Heart left ventricle (tissue), 16 donors: ENCODE measurements at regions not wholly inside any gene's neighbourhood (a gene's known extent, or its start where the extent isn't known, plus 50 kb on each side); places are given as distances from the start of the nearest gene placed in this dataset.

ENCODE experiments used
- ATAC-seq, 4 donors: fragments of 200-7000 bp; cut with Tn5 transposase; one replicate each; pipeline ENCODE4 v1.9.1; 2020 to 2022; ENCODE audit warnings: moderate library complexity in 4 of 4, mild to moderate bottlenecking in 3 of 4, moderate number of reproducible peaks in 1 of 4
- DNase-seq, 5 donors: peaks; one replicate each; pipeline ENCODE4 v3.0.0-alpha.2; 2020
- H3K27ac ChIP-seq, 12 donors: fragments of 200-600 bp; sonication (generic) in 4 of 12; one replicate each; pipeline versions ENCODE4 v1.5.0 to v1.8.0; 2016 to 2022; ENCODE audit warnings: mild to moderate bottlenecking in 2 of 12
- H3K27me3 ChIP-seq, 9 donors: fragments of 200-600 bp; sonication (generic) in 2 of 9; one replicate each; pipeline versions ENCODE4 v1.5.1 to v1.8.0; 2016 to 2022; ENCODE audit warnings: mild to moderate bottlenecking in 3 of 9
- H3K36me3 ChIP-seq, 9 donors: fragments of 200-600 bp; sonication (generic) in 2 of 9; one replicate each; pipeline versions ENCODE4 v1.5.0 to v1.8.0; 2018 to 2022; ENCODE audit warnings: mild to moderate bottlenecking in 2 of 9
- H3K4me1 ChIP-seq, 12 donors: fragments of 200-600 bp; sonication (generic) in 4 of 12; one replicate each; pipeline versions ENCODE4 v1.5.0 to v1.8.0; 2016 to 2022; ENCODE audit warnings: mild to moderate bottlenecking in 3 of 12
- H3K4me3 ChIP-seq, 12 donors: fragments of 200-600 bp; sonication (generic) in 4 of 12; one replicate each; pipeline versions ENCODE4 v1.5.0 to v1.8.0; 2017 to 2022; ENCODE audit warnings: mild to moderate bottlenecking in 9 of 12, moderate library complexity in 4 of 12
- H3K9me3 ChIP-seq, 12 donors: fragments of 200-600 bp; sonication (generic) in 4 of 12; one replicate each; pipeline versions ENCODE4 v1.5.0 to v1.8.0; 2016 to 2022; ENCODE audit warnings: mild to moderate bottlenecking in 1 of 12
- POLR2A ChIP-seq, 2 donors: fragments of 450-650 bp; IDR thresholded peaks; one replicate each; pipeline ENCODE4 v1.6.1; 2017; ENCODE audit warnings: antibody characterized with exemption in 2 of 2, mild to moderate bottlenecking in 2 of 2, moderate library complexity in 2 of 2
- WGBS, 4 donors: extraction: QIAGEN DNeasy Blood & Tissue Kit in 2 of 4; methylation state at CpG; one replicate each; pipeline versions ENCODE4 v1.1.5 to v1.1.7; 2013 to 2018; 5-methylcytosine and 5-hydroxymethylcytosine counted together
- intact Hi-C, 10 donors: fragments of 100-400 bp; cut with DNase I; formaldehyde crosslinking; loops; one replicate each; pipeline versions ENCODE4 v1.11.1 to v1.14.2; 2022
- TF ChIP-seq, protein P1 (sequence below), 12 donors: fragments of 200-600 bp; sonication (generic) in 4 of 12; IDR thresholded peaks; one replicate each; pipeline versions ENCODE4 v1.5.0 to v1.8.0; 2018 to 2022; ENCODE audit warnings: antibody characterized with exemption in 12 of 12, mild to moderate bottlenecking in 5 of 12
- donor health status: ischemic (EF 13 %, LVEDD 7.1; RV severe dilation, severe dysfunction).
- donor health status: healthy with polysubstance abuse.
- donor health status: DM: no; HTN: yes; CAD: no.
- donor health status: DM: no; HTN: no; CAD: no.
- donor health status: ischemic (EF 25% LVEDD 6.9; RV normal size, moderate dysfunction).
- donor health status: ischemic (EF 25% LVEDD 5.7; RV mildly dilated, moderate dysfunction).
- donor health status: healthy.
- donor health status: DM: yes; HTN: yes; CAD: no.
- donor health status: ischemic (EF 35%, LVEDD 5.7; RV mildly dilated, moderate dysfunction).
- donor health status: nonischemic (EF 11% LVEDD 7.7; RV severe dilation, severe dysfunction).
- donor health status: DM: yes; HTN: yes; CAD: no.
- donor health status: PGD.
- donor health status: ischemic (EF 29% LVEDD 5.4; RV normal size, mild dysfunction).
- donor health status: nonischemic (EF 23%, LVEDD 6.1; RV moderate dilation, normal function).

DNA sequence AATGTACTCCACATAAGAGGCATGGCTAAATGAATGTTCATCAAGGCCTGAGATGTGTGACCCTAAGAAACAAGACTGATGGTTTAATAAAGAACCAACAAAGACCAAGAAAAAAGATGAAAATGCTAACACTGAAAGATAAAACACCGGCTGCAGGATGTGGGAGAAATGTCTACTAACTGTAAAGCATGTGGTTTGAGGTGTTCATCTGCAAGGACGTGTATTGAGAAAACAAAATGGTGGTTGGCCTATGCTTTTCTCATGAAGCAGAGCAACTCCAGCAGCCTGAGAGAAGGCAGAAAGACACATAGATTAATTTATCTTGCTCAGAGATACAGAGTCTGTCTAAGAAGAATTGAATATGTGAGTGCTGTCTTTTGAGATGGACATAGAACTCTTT is 109.3 kb downstream of the KDR start:
- no peaks in the 10 kb centered on the region for H3K9me3 ChIP-seq
- TF ChIP-seq, protein P1, sequence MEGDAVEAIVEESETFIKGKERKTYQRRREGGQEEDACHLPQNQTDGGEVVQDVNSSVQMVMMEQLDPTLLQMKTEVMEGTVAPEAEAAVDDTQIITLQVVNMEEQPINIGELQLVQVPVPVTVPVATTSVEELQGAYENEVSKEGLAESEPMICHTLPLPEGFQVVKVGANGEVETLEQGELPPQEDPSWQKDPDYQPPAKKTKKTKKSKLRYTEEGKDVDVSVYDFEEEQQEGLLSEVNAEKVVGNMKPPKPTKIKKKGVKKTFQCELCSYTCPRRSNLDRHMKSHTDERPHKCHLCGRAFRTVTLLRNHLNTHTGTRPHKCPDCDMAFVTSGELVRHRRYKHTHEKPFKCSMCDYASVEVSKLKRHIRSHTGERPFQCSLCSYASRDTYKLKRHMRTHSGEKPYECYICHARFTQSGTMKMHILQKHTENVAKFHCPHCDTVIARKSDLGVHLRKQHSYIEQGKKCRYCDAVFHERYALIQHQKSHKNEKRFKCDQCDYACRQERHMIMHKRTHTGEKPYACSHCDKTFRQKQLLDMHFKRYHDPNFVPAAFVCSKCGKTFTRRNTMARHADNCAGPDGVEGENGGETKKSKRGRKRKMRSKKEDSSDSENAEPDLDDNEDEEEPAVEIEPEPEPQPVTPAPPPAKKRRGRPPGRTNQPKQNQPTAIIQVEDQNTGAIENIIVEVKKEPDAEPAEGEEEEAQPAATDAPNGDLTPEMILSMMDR (IDR thresholded peaks at IDR 0.05), result no peak
- TF ChIP-seq POLR2A (IDR thresholded peaks at IDR 0.05), result no peak
- H3K27me3 ChIP-seq, result no peaks in the 10 kb centered on the region
- DNase-seq (no peak), ATAC-seq (no peak)
- 83 to 91% (median 89%) methylated on average over 2 of the region's 2 CpGs for whole genome bisulfite sequencing, 4 donors
- no peak overlapping the region for H3K4me3 ChIP-seq
- intact Hi-C loops, result no loop called here
- no peaks in the 10 kb centered on the region for H3K4me1 ChIP-seq
- H3K27ac ChIP-seq, result no peak overlapping the region
- H3K36me3 ChIP-seq, result no peaks in the 10 kb centered on the region

DNA sequence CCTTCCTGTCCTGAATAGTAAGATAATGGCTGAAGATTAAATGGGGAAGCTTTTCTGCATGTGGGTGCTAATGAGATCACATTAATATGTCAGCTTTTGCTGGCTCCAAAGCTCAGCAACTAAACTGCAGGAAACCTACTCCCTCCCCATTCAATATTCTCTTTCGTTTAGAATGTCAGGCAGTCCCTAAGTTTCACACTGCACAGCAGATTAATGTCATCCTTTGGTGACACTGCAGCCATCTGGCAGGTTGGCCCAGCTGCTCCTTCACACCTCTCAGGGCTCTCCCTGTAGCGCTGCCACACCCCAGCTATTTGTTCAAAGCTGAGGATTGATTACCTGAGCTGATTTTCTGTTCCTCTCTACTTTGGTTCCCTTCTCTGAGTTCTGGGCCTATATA is 110.5 kb downstream of the KDR start:
- ATAC-seq, result no peak
- H3K36me3 ChIP-seq, result no peaks in the 10 kb centered on the region
- H3K4me3 ChIP-seq, result no peak overlapping the region
- WGBS, 4 donors, result 47 to 70% (median 56%) methylated on average over 2 of the region's 2 CpGs
- TF ChIP-seq, protein P1 (IDR thresholded peaks at IDR 0.05), result no peak
- no peak for TF ChIP-seq POLR2A (IDR thresholded peaks at IDR 0.05)
- no peaks in the 10 kb centered on the region for H3K27me3 ChIP-seq
- no peaks in the 10 kb centered on the region for H3K4me1 ChIP-seq
- intact Hi-C loops, result no loop called here
- H3K9me3 ChIP-seq, result no peaks in the 10 kb centered on the region
- H3K27ac ChIP-seq, result no peak overlapping the region
- no peak for DNase-seq

GRCh38 chr4:55013431-55013955 is 111.9 kb downstream of the KDR start:
- ATAC-seq (no peak), DNase-seq (no peak)
- Histone ChIP-seq H3K4me1 (no peaks in the 10 kb centered on the region), H3K4me3 (no peak overlapping the region), H3K27me3 (no peaks in the 10 kb centered on the region), H3K27ac (no peak overlapping the region), H3K36me3 (no peaks in the 10 kb centered on the region), H3K9me3 (no peaks in the 10 kb centered on the region)
- WGBS, 4 donors, result 82 to 87% (median 85%) methylated on average over 6 of the region's 6 CpGs
- intact Hi-C loops, result no loop called here
- TF ChIP-seq POLR2A (IDR thresholded peaks at IDR 0.05), result no peak
- TF ChIP-seq, protein P1 (IDR thresholded peaks at IDR 0.05), result no peak

- DNase-seq (no peak), ATAC-seq (no peak)
- H3K36me3 ChIP-seq, result no peaks in the 10 kb centered on the region
- H3K27ac ChIP-seq, result no peak overlapping the region
- no peak for TF ChIP-seq POLR2A (IDR thresholded peaks at IDR 0.05)
- TF ChIP-seq, protein P1 (IDR thresholded peaks at IDR 0.05), result no peak
- intact Hi-C loops, result no loop called here
- no peaks in the 10 kb centered on the region for H3K27me3 ChIP-seq
- 80 to 85% (median 83%) methylated on average over 8 of the region's 8 CpGs for WGBS, 4 donors
- H3K4me3 ChIP-seq, result no peak overlapping the region
- H3K4me1 ChIP-seq, result no peaks in the 10 kb centered on the region
- no peaks in the 10 kb centered on the region for H3K9me3 ChIP-seq
Measured at GRCh38 chr4:55012363-55013230, 112.8 kb downstream of the KDR start.
